ENCODE measurements at regions not wholly inside any gene's neighbourhood (a gene's known extent, or its start where the extent isn't known, plus 50 kb on each side); places are given as distances from the start of the nearest gene placed in this dataset.
A peak's percentile ranks its signal among the peaks of the same experiment; 100 is the strongest.

GRCh38 chr18:56171848-56172247 is 466.5 kb downstream of the TXNL1 start:
- no peak overlapping the region for H3K27ac ChIP-seq (ENCODE audit: extremely low read depth, low read depth, low read length)
- H3K9me3 ChIP-seq (replicated peaks; ENCODE audit: control insufficient read depth, insufficient read depth, low read depth, low read length): no peaks in the 10 kb centered on the region
- H3K79me2 ChIP-seq (ENCODE audit: control insufficient read depth, insufficient read depth, low read length): no peaks in the 10 kb centered on the region
- no peaks in the 10 kb centered on the region for H3K4me1 ChIP-seq (replicated peaks in 1 of 2; ENCODE audit: control insufficient read depth in 2 of 2, insufficient read depth in 2 of 2, low read length in 2 of 2)
- H3K9ac ChIP-seq (ENCODE audit: insufficient read depth in 1 of 2, low read depth in 2 of 2, low read length in 2 of 2): no peak overlapping the region
- no peaks in the 10 kb centered on the region for H3K36me3 ChIP-seq (ENCODE audit: control insufficient read depth, insufficient read depth, low read length)
- ATAC-seq (no peak), DNase-seq (ENCODE audit: extremely low read depth in 1 of 4, low spot score in 3 of 4) (no peak), FAIRE-seq (no peak)
- POLR2A ChIA-PET: interaction anchor here (1.0 kb wide), 1 partner anchor 11 kb away, joined by 3 read pairs; no protein-coding TSS in a partner anchor
- CTCF ChIA-PET (ENCODE audit: low intra/inter-chr PET ratio): no interaction called here
- BruUV-seq (replicated peaks): no TSS peak
- TF ChIP-seq CBX3 (IDR thresholded peaks at IDR 0.05; ENCODE audit: borderline replicate concordance in 1 of 2, low read length in 2 of 2) (no peak), USF1 (CRISPR knock-in tag; IDR thresholded peaks at IDR 0.05) (no peak), HOXB6 (CRISPR knock-in tag; IDR thresholded peaks at IDR 0.05; ENCODE audit: borderline replicate concordance) (no peak), ZNF224 (CRISPR knock-in tag; IDR thresholded peaks at IDR 0.05) (no peak), PRPF4 (IDR thresholded peaks at IDR 0.05; ENCODE audit: insufficient read depth, low read depth, low read length, poor library complexity, severe bottlenecking) (no peak), RBM15 (IDR thresholded peaks at IDR 0.05; ENCODE audit: insufficient read depth, low read length) (no peak), CEBPG (CRISPR knock-in tag; IDR thresholded peaks at IDR 0.05) (no peak), CEBPG (tag; conservative IDR thresholded peaks at IDR 0.05 in 1 of 2, IDR thresholded peaks at IDR 0.05 in 1 of 2) (0 out of 4 replicates have a peak, but pooled peaks of 1 of the 2 experiments have one; percentile 37), CEBPB (tag; IDR thresholded peaks at IDR 0.05) (0 out of 2 replicates have a peak, but pooled peaks have one; percentile 33)
- H4K20me1 ChIP-seq (replicated peaks; ENCODE audit: control insufficient read depth, insufficient read depth, low read length): no peaks in the 10 kb centered on the region
- H3K9me1 ChIP-seq (ENCODE audit: control insufficient read depth, insufficient read depth, low read length): no peaks in the 10 kb centered on the region
- H2AFZ ChIP-seq (ENCODE audit: low read depth, low read length): no peak overlapping the region
- H3K4me2 ChIP-seq (ENCODE audit: insufficient read depth, low read length): no peak overlapping the region
- no peaks in the 10 kb centered on the region for H3K27me3 ChIP-seq (ENCODE audit: control insufficient read depth in 2 of 2, insufficient read depth in 2 of 2, low read length in 2 of 2)
- no peak overlapping the region for H3K4me3 ChIP-seq
- WGBS (ENCODE audit: insufficient coverage, low coverage, missing lambda C conversion rate): 0% methylated on average over 1 of the region's 2 CpGs
- intact Hi-C loops (cut with micrococcal nuclease) (no loop called here), in situ Hi-C loops (cut with MboI) (no loop called here)
